SK-N-SH (cell line): ENCODE measurements at regions not wholly inside any gene's neighbourhood (a gene's known extent, or its start where the extent isn't known, plus 50 kb on each side); places are given as distances from the start of the nearest gene placed in this dataset.
A peak's percentile ranks its signal among the peaks of the same experiment; 100 is the strongest.

ENCODE experiments used
- CTCF ChIA-PET: fragments of 300-600, 350-600 bp; formaldehyde crosslinking; extraction: SDS; loops from one replicate; lab custom pipeline; 2021; lab: Yijun Ruan, JAX
- POLR2A ChIA-PET: fragments of 350-600 bp; sonication (Branson Sonifier 250); formaldehyde crosslinking; extraction: SDS; loops from one replicate; lab custom pipeline; 2020; ENCODE audit warnings: antibody characterized with exemption, inconsistent platforms; lab: Yijun Ruan, JAX
- DNase-seq: peaks from one replicate; pipeline ENCODE4 v3.0.0; 2012
- H2AFZ ChIP-seq: fragments of 200-600 bp; sonication (generic); 2 replicates; pipeline ENCODE4 v1.8.1; 2016; ENCODE audit warnings: antibody characterized with exemption, mild to moderate bottlenecking, low read depth
- H3F3A ChIP-seq: fragments of 200-600 bp; sonication (generic); replicated peaks from 2 replicates; pipeline ENCODE3; 2016; ENCODE audit warnings: antibody characterized with exemption, mild to moderate bottlenecking; ENCODE audit not compliant: insufficient read depth
- H3K27ac ChIP-seq, 2 experiments: fragments of 200-500 bp in 1 of 2; fragments of 200-600 bp in 1 of 2; sonication (Bioruptor generic) in 1 of 2; sonication (generic), shearing (Covaris generic) in 1 of 2; 2 replicates each; pipeline versions ENCODE4 v1.5.1 to v1.6.1; 2014 to 2016; ENCODE audit warnings: low read depth in 2 of 2, inconsistent platforms in 1 of 2, low read length in 1 of 2, mild to moderate bottlenecking in 1 of 2, mixed read lengths in 1 of 2
- H3K27me3 ChIP-seq: fragments of 200-600 bp; sonication (generic), shearing (Covaris generic); 2 replicates; pipeline ENCODE4 v1.6.1; 2016; ENCODE audit warnings: mixed run types; ENCODE audit not compliant: insufficient read depth
- H3K36me3 ChIP-seq, 2 experiments: fragments of 200-500 bp in 1 of 2; fragments of 200-600 bp in 1 of 2; sonication (Bioruptor generic) in 1 of 2; sonication (generic) in 1 of 2; replicated peaks in 1 of 2; 2 replicates each; pipeline versions ENCODE3 to v1.5.1; 2014 to 2016; ENCODE audit warnings: low read length in 1 of 2, mild to moderate bottlenecking in 1 of 2; ENCODE audit not compliant: insufficient read depth in 2 of 2, control insufficient read depth in 1 of 2
- H3K4me1 ChIP-seq, 2 experiments: fragments of 200-500 bp in 1 of 2; fragments of 200-600 bp in 1 of 2; sonication (Bioruptor generic) in 1 of 2; sonication (generic), shearing (Covaris generic) in 1 of 2; 2 replicates each; pipeline versions ENCODE4 v1.5.1 to v1.6.1; 2014 to 2016; ENCODE audit warnings: low read depth in 1 of 2, low read length in 1 of 2, mixed run types in 1 of 2; ENCODE audit not compliant: insufficient read depth in 2 of 2, control insufficient read depth in 1 of 2
- H3K4me2 ChIP-seq: fragments of 200-600 bp; sonication (generic), shearing (Covaris generic); 2 replicates; pipeline ENCODE4 v1.6.1; 2017; ENCODE audit warnings: mixed run types
- H3K4me3 ChIP-seq, 2 experiments: fragments of 200-500 bp in 1 of 2; fragments of 200-600 bp in 1 of 2; sonication (Bioruptor generic) in 1 of 2; sonication (generic), shearing (Covaris generic) in 1 of 2; 2 replicates each; pipeline versions ENCODE4 v1.5.1 to v1.8.1; 2014 to 2016; ENCODE audit warnings: low read depth in 2 of 2, inconsistent platforms in 1 of 2, low read length in 1 of 2, mild to moderate bottlenecking in 1 of 2, mixed read lengths in 1 of 2, moderate library complexity in 1 of 2
- H3K79me2 ChIP-seq: fragments of 200-600 bp; sonication (generic); 2 replicates; pipeline ENCODE4 v1.8.1; 2017; ENCODE audit warnings: mild to moderate bottlenecking; ENCODE audit not compliant: insufficient read depth
- H3K9ac ChIP-seq: fragments of 200-600 bp; sonication (generic); 2 replicates; pipeline ENCODE4 v1.6.1; 2017; ENCODE audit warnings: mixed run types
- H3K9me2 ChIP-seq: fragments of 200-600 bp; sonication (generic); 2 replicates; pipeline ENCODE4 v1.6.1; 2017; ENCODE audit warnings: mixed run types
- H3K9me3 ChIP-seq: fragments of 200-600 bp; sonication (generic); 2 replicates; pipeline ENCODE4 v1.6.1; 2017; ENCODE audit warnings: mixed run types, mild to moderate bottlenecking, moderate library complexity
- H4K20me1 ChIP-seq: fragments of 200-600 bp; sonication (generic); 2 replicates; pipeline ENCODE4 v1.6.1; 2017; ENCODE audit warnings: mild to moderate bottlenecking, mixed run types; ENCODE audit not compliant: insufficient read depth
- CHD2 ChIP-seq: fragments of 150-350 bp; IDR thresholded peaks from 2 replicates; pipeline ENCODE4 v1.6.1; 2018; ENCODE audit warnings: low read length; ENCODE audit not compliant: partially characterized antibody
- CTCF ChIP-seq: fragments of 200-600 bp; sonication (generic); IDR thresholded peaks from 2 replicates; pipeline ENCODE4 v1.6.1; 2017; ENCODE audit warnings: antibody characterized with exemption, mild to moderate bottlenecking, moderate library complexity
- ELF1 ChIP-seq: IDR thresholded peaks from 2 replicates; pipeline ENCODE4 v1.4.0; 2012
- EZH2phosphoT487 ChIP-seq: fragments of 200-600 bp; sonication (generic); IDR thresholded peaks from 2 replicates; pipeline ENCODE4 v1.6.1; 2017; ENCODE audit warnings: low read depth, mixed run types, mild to moderate bottlenecking, antibody characterized with exemption, moderate library complexity, borderline replicate concordance
- FOXM1 ChIP-seq: IDR thresholded peaks from 2 replicates; pipeline ENCODE4 v1.4.0; 2012; ENCODE audit warnings: low read depth, mild to moderate bottlenecking
- MAX ChIP-seq: IDR thresholded peaks from 2 replicates; pipeline ENCODE4 v1.4.0; 2012; ENCODE audit warnings: low read depth
- MEF2A ChIP-seq: IDR thresholded peaks from 2 replicates; pipeline ENCODE4 v1.4.0; 2012; ENCODE audit warnings: low read depth, borderline replicate concordance
- NRF1 ChIP-seq: IDR thresholded peaks from 2 replicates; pipeline ENCODE4 v1.6.1; 2012; ENCODE audit warnings: low read depth, mild to moderate bottlenecking, low read length
- PBX3 ChIP-seq: IDR thresholded peaks from 2 replicates; pipeline ENCODE4; 2012
- POLR2AphosphoS5 ChIP-seq: IDR thresholded peaks from 2 replicates; pipeline ENCODE4 v1.6.1; 2012; ENCODE audit warnings: low read depth, low read length
- RAD21 ChIP-seq: IDR thresholded peaks from 2 replicates; pipeline ENCODE4 v1.6.1; 2012; ENCODE audit warnings: mild to moderate bottlenecking, low read length
- RXRA ChIP-seq: IDR thresholded peaks from 2 replicates; pipeline ENCODE4 v1.4.0; 2012; ENCODE audit warnings: low read depth, mild to moderate bottlenecking, borderline replicate concordance
- SMC3 ChIP-seq: IDR thresholded peaks from 2 replicates; pipeline ENCODE4 v1.6.1; 2012; ENCODE audit warnings: low read depth, low read length, improper control_type of control experiment
- ZBTB33 ChIP-seq: IDR thresholded peaks from 2 replicates; pipeline ENCODE4 v1.4.0; 2012; ENCODE audit warnings: low read depth, borderline replicate concordance
- WGBS: methylation state at CpG from one replicate; pipeline ENCODE4 v1.1.6; 2017; ENCODE audit warnings: low lambda C conversion rate; 5-methylcytosine and 5-hydroxymethylcytosine counted together

- TF ChIP-seq MAX, result no peak
- no peak for TF ChIP-seq POLR2AphosphoS5
- no peak for TF ChIP-seq SMC3
- no peak for TF ChIP-seq RXRA
- CTCF ChIA-PET, result interaction anchor here (1.4 kb wide), 1 partner anchor 12 kb away, joined by 3 read pairs; no protein-coding TSS in a partner anchor
- H2AFZ ChIP-seq, result no peak overlapping the region
Observed at GRCh38 chr7:34584526-34584925, 73.5 kb upstream of the NPSR1 start.

GRCh38 chr7:34596887-34597286 is 61.1 kb upstream of the NPSR1 start:
- Histone ChIP-seq H3K27me3 (peaks cover 26% of the 10 kb centered on the region; the same call in 1 of the 2 replicates), H3K79me2 (no peaks in the 10 kb centered on the region)

More at GRCh38 chr7:34584526-34584925, 73.5 kb upstream of the NPSR1 start:
- POLR2A ChIA-PET, result no interaction called here
- no peak for DNase-seq
- no peaks in the 10 kb centered on the region for H3K4me1 ChIP-seq
- H3K36me3 ChIP-seq, result no peaks in the 10 kb centered on the region
- no peak overlapping the region for H3K27ac ChIP-seq
- H3K9ac ChIP-seq, result no peak overlapping the region
- H3F3A ChIP-seq, result no peaks in the 10 kb centered on the region
- 0 out of 2 replicates have a peak, but pooled peaks cover 19% of the 10 kb centered on the region for H3K27me3 ChIP-seq
- no peak overlapping the region for H3K4me3 ChIP-seq
- H3K9me2 ChIP-seq, result no peaks in the 10 kb centered on the region
- no peak overlapping the region for H3K4me2 ChIP-seq
- no peaks in the 10 kb centered on the region for H3K9me3 ChIP-seq
- no peaks in the 10 kb centered on the region for H4K20me1 ChIP-seq
- no peaks in the 10 kb centered on the region for H3K79me2 ChIP-seq
- 3% methylated on average over 6 of the region's 6 CpGs for WGBS

More at GRCh38 chr7:34596887-34597286, 61.1 kb upstream of the NPSR1 start:
- H3K4me3 ChIP-seq, result no peak overlapping the region
- no peak overlapping the region for H3K4me2 ChIP-seq
- no peaks in the 10 kb centered on the region for H4K20me1 ChIP-seq
- no peak overlapping the region for H3K27ac ChIP-seq
- 5% methylated on average over 2 of the region's 2 CpGs for WGBS
- no peaks in the 10 kb centered on the region for H3K36me3 ChIP-seq
- no peaks in the 10 kb centered on the region for H3K9me3 ChIP-seq
- DNase-seq, result peak; percentile 3
- ChIA-PET CTCF (interaction anchor here (0.6 to 4.7 kb wide), 9 partner anchors 11 to 406 kb away, joined by 3 to 22 read pairs (median 3); no protein-coding TSS in a partner anchor), POLR2A (no interaction called here)
- no peaks in the 10 kb centered on the region for H3K4me1 ChIP-seq
- H2AFZ ChIP-seq, result no peak overlapping the region
- H3K9me2 ChIP-seq, result no peaks in the 10 kb centered on the region
- no peaks in the 10 kb centered on the region for H3F3A ChIP-seq
- H3K9ac ChIP-seq, result no peak overlapping the region
- TF ChIP-seq EZH2phosphoT487 (no peak), RXRA (no peak), SMC3 (peak; percentile 54), ZBTB33 (no peak), CTCF (peak; percentile 53), NRF1 (no peak), CHD2 (no peak), RAD21 (peak; percentile 56), PBX3 (no peak), FOXM1 (no peak), MEF2A (no peak), ELF1 (no peak)
